HG03571 (cell line): ENCODE measurements at regions not wholly inside any gene's neighbourhood (a gene's known extent, or its start where the extent isn't known, plus 50 kb on each side); places are given as distances from the start of the nearest gene placed in this dataset.

ENCODE experiments used
- ATAC-seq: cut with Tn5 transposase; IDR thresholded peaks from one replicate; pipeline ENCODE4 v1.9.1; 2021; ENCODE audit not compliant: unreplicated experiment

GRCh38 chr15:97144377-97144711 lies 813.8 kb downstream of the NR2F2 start:
- no peak for ATAC-seq

- ATAC-seq = no peak
These were observed 813.3 kb upstream of the ARRDC4 start for GRCh38 chr15:97146929-97147870.

- no peak for ATAC-seq
These were observed 807.0 kb upstream of the ARRDC4 start for GRCh38 chr15:97153356-97153965.

GRCh38 chr15:97156739-97157265 lies 803.7 kb upstream of the ARRDC4 start:
- no peak for ATAC-seq

GRCh38 chr15:97162805-97163495 lies 797.6 kb upstream of the ARRDC4 start:
- ATAC-seq = no peak

- no peak for ATAC-seq
These were observed 795.3 kb upstream of the ARRDC4 start for GRCh38 chr15:97165205-97165604.

GRCh38 chr15:97168704-97169475 lies 791.6 kb upstream of the ARRDC4 start:
- ATAC-seq = no peak

- ATAC-seq = no peak
These were observed 788.9 kb upstream of the ARRDC4 start for GRCh38 chr15:97171556-97171955.

GRCh38 chr15:97174886-97175540 lies 785.5 kb upstream of the ARRDC4 start:
- no peak for ATAC-seq

- ATAC-seq = no peak
These were observed 783.3 kb upstream of the ARRDC4 start for GRCh38 chr15:97177151-97177577.

- no peak for ATAC-seq
These were observed 777.9 kb upstream of the ARRDC4 start for GRCh38 chr15:97182581-97182980.

- no peak for ATAC-seq
These were observed 771.2 kb upstream of the ARRDC4 start for GRCh38 chr15:97189162-97189780.

GRCh38 chr15:97194750-97195149 lies 765.8 kb upstream of the ARRDC4 start:
- ATAC-seq = no peak

- ATAC-seq = no peak
These were observed 764.2 kb upstream of the ARRDC4 start for GRCh38 chr15:97196048-97197014.

GRCh38 chr15:97199393-97200051 lies 761.0 kb upstream of the ARRDC4 start:
- ATAC-seq = no peak

- no peak for ATAC-seq
These were observed 760.3 kb upstream of the ARRDC4 start for GRCh38 chr15:97200161-97200560.

GRCh38 chr15:97210277-97210676 lies 750.2 kb upstream of the ARRDC4 start:
- ATAC-seq = no peak

GRCh38 chr15:97215629-97216028 lies 744.9 kb upstream of the ARRDC4 start:
- ATAC-seq = no peak
